ENCODE measurements at regions not wholly inside any gene's neighbourhood (a gene's known extent, or its start where the extent isn't known, plus 50 kb on each side); places are given as distances from the start of the nearest gene placed in this dataset.
"Not testable (repeated sequence)": the region's sequence is repeated elsewhere in the genome, so short reads cannot be mapped to it uniquely, and the experiment has no call there.

GRCh38 chr11:26937386-26937785 is 56.5 kb upstream of the FIBIN start:
- no peaks in the 10 kb centered on the region for H3K27me3 ChIP-seq (ENCODE audit: insufficient read depth, low read length, poor library complexity, severe bottlenecking)
- Mint-ChIP-seq H3K27me3 (no peaks in the 10 kb centered on the region), H3K36me3 (peaks cover 0 to 2% (median 0%) of the 10 kb centered on the region in 3 donors), H3K4me1 (no peaks in the 10 kb centered on the region), H3K9me3 (peaks cover 0 to 28% (median 8%) of the 10 kb centered on the region in 5 donors), H3K27ac (no peak overlapping the region), H3K4me3 (no peak overlapping the region)
- no peaks in the 10 kb centered on the region for H3K4me1 ChIP-seq (ENCODE audit: insufficient read depth, low read length)
- ChIA-PET CTCF (no interaction called here), POLR2A (no interaction called here)
- H3K9me3 ChIP-seq (ENCODE audit: low read length): no peaks in the 10 kb centered on the region
- no peak for DNase-seq
- no peak overlapping the region for H3K4me3 ChIP-seq (ENCODE audit: low read length)
- no peaks in the 10 kb centered on the region for H3K36me3 ChIP-seq (ENCODE audit: insufficient read depth, low read length)
- no peak overlapping the region for H3K27ac ChIP-seq (ENCODE audit: low read depth, low read length)

GRCh38 chr11:26940501-26940900 is 53.4 kb upstream of the FIBIN start:
- H3K4me1 Mint-ChIP-seq; H3K36me3 Mint-ChIP-seq; H3K9me3 ChIP-seq (ENCODE audit: low read length); H3K4me3 ChIP-seq (ENCODE audit: low read length); H3K27me3 Mint-ChIP-seq; H3K4me1 ChIP-seq (ENCODE audit: insufficient read depth, low read length); POLR2A ChIA-PET; H3K27me3 ChIP-seq (ENCODE audit: insufficient read depth, low read length, poor library complexity, severe bottlenecking); H3K36me3 ChIP-seq (ENCODE audit: insufficient read depth, low read length); CTCF ChIA-PET; H3K27ac Mint-ChIP-seq; H3K4me3 Mint-ChIP-seq; DNase-seq; H3K27ac ChIP-seq (ENCODE audit: low read depth, low read length): not testable (repeated sequence)
- peaks cover 0 to 28% (median 8%) of the 10 kb centered on the region in 5 donors for H3K9me3 Mint-ChIP-seq

- no peak for DNase-seq
- H3K4me1 ChIP-seq (ENCODE audit: insufficient read depth, low read length): no peaks in the 10 kb centered on the region
- Mint-ChIP-seq H3K27ac (no peak overlapping the region), H3K36me3 (peaks cover 0 to 2% (median 0%) of the 10 kb centered on the region in 3 donors), H3K27me3 (no peaks in the 10 kb centered on the region), H3K9me3 (peaks cover 0 to 24% (median 8%) of the 10 kb centered on the region in 5 donors), H3K4me1 (no peaks in the 10 kb centered on the region), H3K4me3 (no peak overlapping the region)
- no peaks in the 10 kb centered on the region for H3K27me3 ChIP-seq (ENCODE audit: insufficient read depth, low read length, poor library complexity, severe bottlenecking)
- ChIA-PET POLR2A (no interaction called here), CTCF (no interaction called here)
- no peaks in the 10 kb centered on the region for H3K36me3 ChIP-seq (ENCODE audit: insufficient read depth, low read length)
- no peaks in the 10 kb centered on the region for H3K9me3 ChIP-seq (ENCODE audit: low read length)
- H3K4me3 ChIP-seq (ENCODE audit: low read length): no peak overlapping the region
- H3K27ac ChIP-seq (ENCODE audit: low read depth, low read length): no peak overlapping the region
These were observed 51.6 kb upstream of the FIBIN start for GRCh38 chr11:26942356-26942755.

DNA sequence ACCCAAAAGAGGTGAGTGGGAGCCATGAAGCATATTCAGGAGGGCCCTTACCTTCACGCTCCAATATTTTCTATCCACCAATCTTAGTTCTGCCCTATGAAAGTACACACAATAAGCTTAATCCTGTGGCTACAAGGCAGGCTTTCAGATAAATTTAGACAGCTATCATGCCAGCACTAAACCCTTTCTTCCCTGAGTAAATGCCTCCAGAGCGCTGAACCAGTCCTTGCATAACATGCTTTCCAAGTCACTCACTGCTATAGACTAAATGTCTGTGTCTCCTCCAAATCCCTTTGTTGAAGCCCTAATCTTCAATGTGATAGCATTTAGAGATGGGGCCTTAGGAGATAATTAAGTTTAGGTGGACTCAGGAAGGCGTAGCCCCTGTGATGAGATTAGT is 50.3 kb upstream of the FIBIN start:
- H3K27me3 ChIP-seq (ENCODE audit: insufficient read depth, low read length, poor library complexity, severe bottlenecking): no peaks in the 10 kb centered on the region
- H3K4me3 Mint-ChIP-seq: no peak overlapping the region
- no peak overlapping the region for H3K27ac ChIP-seq (ENCODE audit: low read depth, low read length)
- no peak for DNase-seq
- ChIA-PET CTCF (no interaction called here), POLR2A (no interaction called here)
- no peak overlapping the region for H3K27ac Mint-ChIP-seq
- no peaks in the 10 kb centered on the region for H3K36me3 ChIP-seq (ENCODE audit: insufficient read depth, low read length)
- peaks cover 3 to 12% (median 6%) of the 10 kb centered on the region in 5 donors for H3K9me3 Mint-ChIP-seq
- no peak overlapping the region for H3K4me3 ChIP-seq (ENCODE audit: low read length)
- H3K9me3 ChIP-seq (ENCODE audit: low read length): no peaks in the 10 kb centered on the region
- H3K27me3 Mint-ChIP-seq: no peaks in the 10 kb centered on the region
- H3K4me1 ChIP-seq (ENCODE audit: insufficient read depth, low read length): no peaks in the 10 kb centered on the region
- H3K36me3 Mint-ChIP-seq: peaks cover 0 to 2% (median 0%) of the 10 kb centered on the region in 3 donors
- no peaks in the 10 kb centered on the region for H3K4me1 Mint-ChIP-seq

All from CD8-positive, alpha-beta memory T cell (primary cell).